Mesendoderm (in vitro differentiated cells): ENCODE measurements at regions not wholly inside any gene's neighbourhood (a gene's known extent, or its start where the extent isn't known, plus 50 kb on each side); places are given as distances from the start of the nearest gene placed in this dataset.
A peak's percentile ranks its signal among the peaks of the same experiment; 100 is the strongest.

Experiments
- DNase-seq: peaks from one replicate; pipeline ENCODE4 v3.0.0; 2013
- H2AK5ac ChIP-seq: 2 replicates; pipeline ENCODE4 v1.6.1; 2013; ENCODE audit warnings: low read length, inconsistent platforms
- H2BK120ac ChIP-seq: 2 replicates; pipeline ENCODE4 v1.6.1; 2013; ENCODE audit warnings: low read depth, mild to moderate bottlenecking, low read length, moderate library complexity, mixed read lengths
- H2BK15ac ChIP-seq: replicated peaks from 2 replicates; pipeline ENCODE4 v1.6.1; 2013; ENCODE audit warnings: low read depth, mild to moderate bottlenecking, moderate library complexity
- H2BK5ac ChIP-seq: 2 replicates; pipeline ENCODE4 v1.6.1; 2013; ENCODE audit warnings: low read length, inconsistent platforms
- H3K18ac ChIP-seq: 2 replicates; pipeline ENCODE4 v1.6.1; 2013; ENCODE audit warnings: mild to moderate bottlenecking, low read length, mixed read lengths
- H3K23ac ChIP-seq: one replicate; pipeline ENCODE4 v1.6.1; 2013; ENCODE audit warnings: low read length
- H3K27ac ChIP-seq: 2 replicates; pipeline ENCODE4 v1.5.1; 2013; ENCODE audit warnings: low read depth, mild to moderate bottlenecking, inconsistent platforms, low read length, moderate library complexity
- H3K27me3 ChIP-seq: 2 replicates; pipeline ENCODE4 v1.6.1; 2013; ENCODE audit warnings: low read length, control low read depth, mild to moderate bottlenecking, inconsistent platforms; ENCODE audit not compliant: insufficient read depth, poor library complexity
- H3K36me3 ChIP-seq: 2 replicates; pipeline ENCODE4 v1.6.1; 2013; ENCODE audit warnings: low read length, inconsistent platforms; ENCODE audit not compliant: control insufficient read depth, insufficient read depth
- H3K4ac ChIP-seq: one replicate; pipeline ENCODE4 v1.6.1; 2013; ENCODE audit warnings: low read depth, mild to moderate bottlenecking, low read length, moderate library complexity
- H3K4me1 ChIP-seq: 2 replicates; pipeline ENCODE4 v1.6.1; 2013; ENCODE audit warnings: low read depth, low read length, inconsistent platforms; ENCODE audit not compliant: control insufficient read depth
- H3K4me2 ChIP-seq: 2 replicates; pipeline ENCODE4 v1.6.1; 2013; ENCODE audit warnings: low read length
- H3K4me3 ChIP-seq: 2 replicates; pipeline ENCODE4 v1.5.1; 2013; ENCODE audit warnings: mild to moderate bottlenecking, low read length
- H3K56ac ChIP-seq: one replicate; pipeline ENCODE4 v1.6.1; 2013; ENCODE audit warnings: low read length
- H3K79me1 ChIP-seq: 2 replicates; pipeline ENCODE4 v1.6.1; 2013; ENCODE audit warnings: low read length, inconsistent platforms
- H3K79me2 ChIP-seq: 2 replicates; pipeline ENCODE4 v1.6.1; 2013; ENCODE audit warnings: mild to moderate bottlenecking, low read length; ENCODE audit not compliant: control insufficient read depth, insufficient read depth
- H3K9ac ChIP-seq: 2 replicates; pipeline ENCODE4 v1.6.1; 2013; ENCODE audit warnings: low read length, inconsistent platforms
- H4K5ac ChIP-seq: one replicate; pipeline ENCODE4 v1.6.1; 2013; ENCODE audit warnings: low read length
- H4K8ac ChIP-seq: one replicate; pipeline ENCODE4 v1.6.1; 2013; ENCODE audit warnings: low read depth, mild to moderate bottlenecking, control low read depth, low read length, moderate library complexity
- WGBS: extraction: QIAGEN DNeasy Blood & Tissue Kit; methylation state at CpG from one replicate; pipeline ENCODE4 v1.1.7; 2013; ENCODE audit warnings: low lambda C conversion rate, missing lambda C conversion rate; ENCODE audit not compliant: insufficient coverage; ENCODE audit errors: extremely low coverage; 5-methylcytosine and 5-hydroxymethylcytosine counted together

GRCh38 chr7:41048771-41049170 lies 654.1 kb downstream of the INHBA start:
- Histone ChIP-seq H3K4me3 (no peak overlapping the region), H3K4me1 (no peaks in the 10 kb centered on the region)
- WGBS = no CpG with 5 or more reads among the region's 2 CpGs

GRCh38 chr7:41047789-41048191 lies 655.1 kb downstream of the INHBA start:
- H3K36me3 ChIP-seq = no peaks in the 10 kb centered on the region
- H2BK5ac ChIP-seq = no peak overlapping the region
- H3K4me3 ChIP-seq = no peak overlapping the region
- no peaks in the 10 kb centered on the region for H3K79me2 ChIP-seq
- no peak overlapping the region for H2BK120ac ChIP-seq
- H2BK15ac ChIP-seq = no peak overlapping the region
- H3K79me1 ChIP-seq = no peaks in the 10 kb centered on the region
- H2AK5ac ChIP-seq = no peak overlapping the region
- no peak overlapping the region for H4K8ac ChIP-seq
- no peak overlapping the region for H4K5ac ChIP-seq
- DNase-seq = no peak
- H3K4me1 ChIP-seq = no peaks in the 10 kb centered on the region
- H3K27ac ChIP-seq = no peak overlapping the region
- no peak overlapping the region for H3K4ac ChIP-seq
- no peaks in the 10 kb centered on the region for H3K27me3 ChIP-seq
- no peak overlapping the region for H3K9ac ChIP-seq
- no peak overlapping the region for H3K18ac ChIP-seq
- H3K56ac ChIP-seq = no peak overlapping the region
- H3K23ac ChIP-seq = no peak overlapping the region
- no CpG with 5 or more reads among the region's 9 CpGs for WGBS
- no peak overlapping the region for H3K4me2 ChIP-seq

More at GRCh38 chr7:41048771-41049170, 654.1 kb downstream of the INHBA start:
- no peak overlapping the region for H3K4me2 ChIP-seq
- H3K9ac ChIP-seq = no peak overlapping the region
- no peaks in the 10 kb centered on the region for H3K79me2 ChIP-seq
- no peak for DNase-seq
- H3K36me3 ChIP-seq = no peaks in the 10 kb centered on the region
- H2BK5ac ChIP-seq = no peak overlapping the region
- no peak overlapping the region for H3K27ac ChIP-seq
- H2AK5ac ChIP-seq = no peak overlapping the region
- H4K8ac ChIP-seq = no peak overlapping the region
- no peaks in the 10 kb centered on the region for H3K27me3 ChIP-seq
- no peak overlapping the region for H3K18ac ChIP-seq
- H2BK15ac ChIP-seq = no peak overlapping the region
- no peak overlapping the region for H3K56ac ChIP-seq
- no peak overlapping the region for H3K23ac ChIP-seq
- no peak overlapping the region for H2BK120ac ChIP-seq
- H3K4ac ChIP-seq = no peak overlapping the region
- H3K79me1 ChIP-seq = no peaks in the 10 kb centered on the region
- no peak overlapping the region for H4K5ac ChIP-seq

DNA sequence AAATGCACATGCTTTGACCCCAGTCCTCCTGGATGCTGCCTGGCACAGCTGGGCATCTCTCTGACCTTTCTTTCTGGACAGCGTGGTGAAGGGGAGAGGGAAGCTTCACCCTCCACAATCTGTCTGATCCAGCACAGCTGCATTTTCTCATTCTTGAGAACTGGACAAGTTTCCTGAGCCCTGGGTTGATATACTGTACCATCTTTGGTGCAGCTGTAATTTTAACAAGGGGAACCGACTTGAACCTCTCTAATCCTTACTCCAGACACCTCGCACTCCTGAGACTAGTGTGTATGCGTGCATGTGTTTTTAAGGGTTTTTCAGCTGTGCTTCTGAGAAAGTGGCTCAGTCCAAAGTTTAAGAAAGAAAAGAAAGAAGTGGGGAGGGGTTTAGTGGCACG lies 655.7 kb downstream of the INHBA start:
- Histone ChIP-seq H2AK5ac (no peak overlapping the region), H3K27me3 (no peaks in the 10 kb centered on the region), H3K18ac (no peak overlapping the region), H3K27ac (no peak overlapping the region), H2BK120ac (no peak overlapping the region), H2BK15ac (no peak overlapping the region), H2BK5ac (no peak overlapping the region), H3K4ac (no peak overlapping the region), H3K9ac (no peak overlapping the region), H3K4me1 (no peaks in the 10 kb centered on the region), H4K5ac (no peak overlapping the region), H3K56ac (no peak overlapping the region), H3K4me2 (no peak overlapping the region), H3K36me3 (no peaks in the 10 kb centered on the region), H4K8ac (no peak overlapping the region), H3K79me1 (no peaks in the 10 kb centered on the region), H3K23ac (no peak overlapping the region), H3K4me3 (no peak overlapping the region), H3K79me2 (no peaks in the 10 kb centered on the region)
- WGBS = no CpG with 5 or more reads among the region's 5 CpGs
- no peak for DNase-seq

GRCh38 chr7:41046776-41047175 lies 656.1 kb downstream of the INHBA start:
- Histone ChIP-seq H3K79me1 (no peaks in the 10 kb centered on the region), H3K18ac (no peak overlapping the region), H3K4me1 (no peaks in the 10 kb centered on the region), H4K8ac (no peak overlapping the region), H3K4ac (no peak overlapping the region), H3K56ac (no peak overlapping the region), H2BK120ac (no peak overlapping the region), H3K4me3 (no peak overlapping the region), H3K9ac (no peak overlapping the region), H3K36me3 (no peaks in the 10 kb centered on the region), H4K5ac (no peak overlapping the region), H3K23ac (no peak overlapping the region), H3K27me3 (no peaks in the 10 kb centered on the region), H3K4me2 (no peak overlapping the region), H3K79me2 (no peaks in the 10 kb centered on the region), H2BK5ac (no peak overlapping the region), H2AK5ac (no peak overlapping the region), H3K27ac (no peak overlapping the region), H2BK15ac (no peak overlapping the region)
- no CpG with 5 or more reads among the region's 4 CpGs for WGBS
- DNase-seq = no peak

DNA sequence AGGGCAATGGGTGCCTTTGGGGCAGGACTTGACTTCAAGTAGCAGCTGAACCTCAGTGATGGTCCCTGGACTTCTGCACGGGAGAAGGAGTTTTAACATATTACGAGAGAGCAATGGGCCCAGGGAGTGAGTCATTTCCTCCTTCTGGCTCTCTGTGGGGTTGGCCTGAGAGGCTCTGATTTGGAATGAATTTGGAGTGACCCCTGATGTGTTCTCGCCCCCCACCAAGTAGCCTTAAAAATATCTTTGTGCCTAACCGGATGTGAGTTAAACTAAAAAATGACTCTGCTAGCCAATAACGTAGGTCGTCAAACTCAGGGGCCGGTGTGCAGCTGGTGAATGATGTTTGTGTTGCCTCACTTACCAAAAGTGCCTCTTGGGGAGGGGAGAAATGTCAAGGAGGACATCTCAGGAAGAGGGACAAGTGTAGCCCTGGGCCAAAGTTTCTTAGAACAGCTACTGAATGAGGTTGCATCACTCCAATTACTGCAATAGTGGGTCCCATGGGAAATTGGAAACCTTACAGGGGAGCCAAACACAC lies 656.6 kb downstream of the INHBA start:
- no peaks in the 10 kb centered on the region for H3K27me3 ChIP-seq
- H4K8ac ChIP-seq = no peak overlapping the region
- no peak overlapping the region for H3K9ac ChIP-seq
- H3K79me1 ChIP-seq = no peaks in the 10 kb centered on the region
- H3K27ac ChIP-seq = no peak overlapping the region
- H3K79me2 ChIP-seq = no peaks in the 10 kb centered on the region
- H2AK5ac ChIP-seq = no peak overlapping the region
- H3K36me3 ChIP-seq = no peaks in the 10 kb centered on the region
- H2BK120ac ChIP-seq = no peak overlapping the region
- DNase-seq = peak; percentile 22
- H3K4me3 ChIP-seq = no peak overlapping the region
- no peak overlapping the region for H3K56ac ChIP-seq
- H3K4ac ChIP-seq = no peak overlapping the region
- H3K4me1 ChIP-seq = no peaks in the 10 kb centered on the region
- no CpG with 5 or more reads among the region's 7 CpGs for WGBS
- no peak overlapping the region for H4K5ac ChIP-seq
- no peak overlapping the region for H3K23ac ChIP-seq
- no peak overlapping the region for H3K4me2 ChIP-seq
- no peak overlapping the region for H3K18ac ChIP-seq
- H2BK15ac ChIP-seq = no peak overlapping the region
- no peak overlapping the region for H2BK5ac ChIP-seq

- Histone ChIP-seq H3K27me3 (no peaks in the 10 kb centered on the region), H3K79me1 (no peaks in the 10 kb centered on the region), H3K36me3 (no peaks in the 10 kb centered on the region), H3K56ac (no peak overlapping the region), H3K4me3 (no peak overlapping the region), H3K4me2 (no peak overlapping the region), H2BK15ac (no peak overlapping the region), H4K8ac (no peak overlapping the region), H2AK5ac (no peak overlapping the region), H2BK5ac (no peak overlapping the region), H3K4me1 (no peaks in the 10 kb centered on the region), H3K4ac (no peak overlapping the region), H3K23ac (no peak overlapping the region), H3K27ac (no peak overlapping the region), H3K18ac (no peak overlapping the region), H3K9ac (no peak overlapping the region), H3K79me2 (no peaks in the 10 kb centered on the region), H2BK120ac (no peak overlapping the region), H4K5ac (no peak overlapping the region)
- no CpG with 5 or more reads among the region's 3 CpGs for WGBS
- peak; percentile 45 for DNase-seq
These were observed 657.2 kb downstream of the INHBA start for GRCh38 chr7:41045556-41046123.
